HCT116 (cell line): ENCODE measurements at regions not wholly inside any gene's neighbourhood (a gene's known extent, or its start where the extent isn't known, plus 50 kb on each side); places are given as distances from the start of the nearest gene placed in this dataset.

Experiments used
- ATAC-seq: fragments of 200-7000 bp; cut with Tn5 transposase; 2 replicates; pipeline ENCODE4 v1.9.1; 2020; ENCODE audit warnings: mild to moderate bottlenecking, moderate library complexity
- BruUV-seq: library from RNA; stranded (reverse); fragments of 400-500 nt; replicated peaks from 2 replicates; lab custom pipeline; 2021; lab: Mats Ljungman, UMichigan
- CTCF ChIA-PET: fragments of 300-600 bp; sonication (Branson Sonifier 250); formaldehyde crosslinking; loops from one replicate; lab custom pipeline; 2021; ENCODE audit warnings: antibody characterized with exemption; lab: Charles Lee
- POLR2A ChIA-PET: fragments of 300-600, 350-600 bp; sonication (Branson Sonifier 250); formaldehyde crosslinking; loops from one replicate; lab custom pipeline; 2021; ENCODE audit warnings: antibody characterized with exemption; lab: Charles Lee
- RAD21 ChIA-PET, 2 experiments: fragments of 300-600 bp; sonication (Branson Sonifier 250); formaldehyde crosslinking; loops; one replicate each; lab custom pipeline; 2023; ENCODE audit warnings: low total read pairs in 2 of 2; ENCODE audit not compliant: uncharacterized antibody in 2 of 2, unreplicated experiment in 2 of 2, low non-redundant PET in 1 of 2; lab: Charles Lee
- DNase-seq: peaks from one replicate; pipeline ENCODE4 v3.0.0-alpha.2; 2010; ENCODE audit warnings: low read depth, low spot score
- H2AFZ ChIP-seq: fragments of 200-600 bp; shearing (Covaris generic), sonication (generic); 2 replicates; pipeline ENCODE4 v1.6.1; 2017; ENCODE audit warnings: low read depth, mixed run types, mixed read lengths, antibody characterized with exemption, low read length; ENCODE audit not compliant: poor library complexity, severe bottlenecking
- H3K27ac ChIP-seq: 2 replicates; pipeline ENCODE4 v1.5.1; 2012; ENCODE audit warnings: low read depth, low read length
- H3K27me3 ChIP-seq: fragments of 200-600 bp; sonication (generic); 2 replicates; pipeline ENCODE4 v1.6.1; 2016; ENCODE audit warnings: mixed run types, low read length, mixed read lengths; ENCODE audit not compliant: insufficient read depth
- H3K36me3 ChIP-seq, 2 experiments: fragments of 200-500 bp in 1 of 2; fragments of 200-600 bp in 1 of 2; sonication (Bioruptor generic) in 1 of 2; sonication (generic) in 1 of 2; 2 replicates each; pipeline versions ENCODE4 v1.5.1 to v1.6.1; 2014 to 2016; ENCODE audit warnings: low read length in 2 of 2, inconsistent platforms in 1 of 2, mixed read lengths in 1 of 2, mixed run types in 1 of 2; ENCODE audit not compliant: insufficient read depth in 2 of 2, control insufficient read depth in 1 of 2
- H3K4me1 ChIP-seq, 2 experiments: fragments of 200-600 bp in 1 of 2; sonication (generic) in 1 of 2; 2 replicates each; pipeline versions ENCODE4 v1.5.1 to v1.6.1; 2012 to 2017; ENCODE audit warnings: low read length in 2 of 2, inconsistent platforms in 1 of 2, mild to moderate bottlenecking in 1 of 2, mixed read lengths in 1 of 2, mixed run types in 1 of 2, moderate library complexity in 1 of 2; ENCODE audit not compliant: insufficient read depth in 2 of 2, control insufficient read depth in 1 of 2
- H3K4me2 ChIP-seq: fragments of 200-600 bp; sonication (generic); 2 replicates; pipeline ENCODE4 v1.6.1; 2017; ENCODE audit warnings: mixed run types, low read length, mixed read lengths
- H3K4me3 ChIP-seq, 2 experiments: fragments of 200-600 bp in 1 of 2; sonication (generic) in 1 of 2; replicated peaks in 1 of 2; 2 replicates each; pipeline ENCODE4 v1.5.1; 2011 to 2016; ENCODE audit warnings: low read length in 2 of 2, control low read depth in 1 of 2, low read depth in 1 of 2, mild to moderate bottlenecking in 1 of 2, mixed read lengths in 1 of 2, mixed run types in 1 of 2
- H3K79me2 ChIP-seq: fragments of 200-600 bp; sonication (generic); 2 replicates; pipeline ENCODE4 v1.6.1; 2017; ENCODE audit warnings: mild to moderate bottlenecking, mixed run types, low read length, moderate library complexity, mixed read lengths; ENCODE audit not compliant: insufficient read depth
- H3K9ac ChIP-seq: fragments of 200-600 bp; sonication (generic); 2 replicates; pipeline ENCODE4 v1.6.1; 2016; ENCODE audit warnings: low read length, mixed read lengths
- H3K9me2 ChIP-seq: fragments of 200-600 bp; sonication (generic), shearing (Covaris generic); 2 replicates; pipeline ENCODE4 v1.6.1; 2017; ENCODE audit warnings: mixed run types, mild to moderate bottlenecking, moderate library complexity; ENCODE audit not compliant: insufficient read depth
- H3K9me3 ChIP-seq, 2 experiments: fragments of 200-500 bp in 1 of 2; fragments of 200-600 bp in 1 of 2; sonication (Bioruptor generic) in 1 of 2; sonication (generic) in 1 of 2; 2 replicates each; pipeline ENCODE4 v1.6.1; 2014 to 2017; ENCODE audit warnings: low read length in 2 of 2, mixed read lengths in 2 of 2, inconsistent platforms in 1 of 2, low read depth in 1 of 2, mild to moderate bottlenecking in 1 of 2, mixed run types in 1 of 2, moderate library complexity in 1 of 2; ENCODE audit not compliant: control insufficient read depth in 1 of 2, insufficient read depth in 1 of 2
- H4K20me1 ChIP-seq: fragments of 200-600 bp; sonication (generic), shearing (Covaris generic); 2 replicates; pipeline ENCODE4 v1.6.1; 2017; ENCODE audit warnings: mixed run types, mild to moderate bottlenecking, moderate library complexity; ENCODE audit not compliant: insufficient read depth
- CTCF ChIP-seq, 3 experiments: fragments of 200-600 bp in 1 of 3; sonication (generic) in 1 of 3; IDR thresholded peaks in 2 of 3; conservative IDR thresholded peaks in 1 of 3; 2 replicates each; pipeline ENCODE4 v1.5.1; 2012 to 2017; ENCODE audit warnings: low read depth in 2 of 3, low read length in 2 of 3, antibody characterized with exemption in 1 of 3, borderline replicate concordance in 1 of 3, control low read depth in 1 of 3, mild to moderate bottlenecking in 1 of 3, mixed read lengths in 1 of 3, mixed run types in 1 of 3, moderate library complexity in 1 of 3; ENCODE audit not compliant: insufficient read depth in 1 of 3
- EZH2 ChIP-seq: fragments of 200-600 bp; sonication (generic); IDR thresholded peaks from 2 replicates; pipeline ENCODE4 v1.6.1; 2017; ENCODE audit warnings: antibody characterized with exemption, mixed run types
- JUND ChIP-seq: IDR thresholded peaks from 2 replicates; pipeline ENCODE4 v1.6.1; 2012
- MAX ChIP-seq: IDR thresholded peaks from 2 replicates; pipeline ENCODE4 v1.6.1; 2012
- POLR2AphosphoS5 ChIP-seq: IDR thresholded peaks from 2 replicates; pipeline ENCODE4 v1.6.1; 2011; ENCODE audit warnings: mild to moderate bottlenecking, low read depth, low read length, moderate library complexity
- RAD21 ChIP-seq: IDR thresholded peaks from 2 replicates; pipeline ENCODE4 v1.6.1; 2012; ENCODE audit warnings: low read depth, mild to moderate bottlenecking
- SP1 ChIP-seq: IDR thresholded peaks from 2 replicates; pipeline ENCODE4 v1.6.1; 2012; ENCODE audit warnings: low read depth
- SRF ChIP-seq: IDR thresholded peaks from 2 replicates; pipeline ENCODE4 v1.6.1; 2012; ENCODE audit warnings: low read depth
- YY1 ChIP-seq: IDR thresholded peaks from 2 replicates; pipeline ENCODE4 v1.6.1; 2011; ENCODE audit warnings: low read length, low read depth, moderate library complexity, mild to moderate bottlenecking; ENCODE audit not compliant: insufficient replicate concordance; ENCODE audit errors: extremely low read depth
- intact Hi-C: fragments of 100-400 bp; cut with micrococcal nuclease; formaldehyde crosslinking; loops from 2 replicates; pipeline ENCODE4 v1.10.0; 2022
- TF ChIP-seq, protein P1 (sequence below): IDR thresholded peaks from 2 replicates; pipeline ENCODE4 v1.6.1; 2012; ENCODE audit warnings: low read depth

GRCh38 chr17:70763018-70763417 lies 593.7 kb downstream of the KCNJ2 start:
- intact Hi-C loops = loop anchor here (10.0 kb wide), 1 partner anchor 128 kb away; no protein-coding TSS in a partner anchor
- RAD21 ChIA-PET = no interaction called here

More at GRCh38 chr17:70763018-70763417, 593.7 kb downstream of the KCNJ2 start:
- TF ChIP-seq POLR2AphosphoS5 (no peak), SP1 (no peak), YY1 (no peak), SRF (no peak), CTCF (IDR thresholded peaks at IDR 0.05 in 2 of 3, conservative IDR thresholded peaks at IDR 0.05 in 1 of 3; ENCODE audit: borderline replicate concordance in 1 of 3, insufficient read depth in 1 of 3, low read depth in 2 of 3, low read length in 2 of 3) (no peak), RAD21 (no peak), MAX (no peak), JUND (no peak), EZH2 (no peak)
- TF ChIP-seq, protein P1, sequence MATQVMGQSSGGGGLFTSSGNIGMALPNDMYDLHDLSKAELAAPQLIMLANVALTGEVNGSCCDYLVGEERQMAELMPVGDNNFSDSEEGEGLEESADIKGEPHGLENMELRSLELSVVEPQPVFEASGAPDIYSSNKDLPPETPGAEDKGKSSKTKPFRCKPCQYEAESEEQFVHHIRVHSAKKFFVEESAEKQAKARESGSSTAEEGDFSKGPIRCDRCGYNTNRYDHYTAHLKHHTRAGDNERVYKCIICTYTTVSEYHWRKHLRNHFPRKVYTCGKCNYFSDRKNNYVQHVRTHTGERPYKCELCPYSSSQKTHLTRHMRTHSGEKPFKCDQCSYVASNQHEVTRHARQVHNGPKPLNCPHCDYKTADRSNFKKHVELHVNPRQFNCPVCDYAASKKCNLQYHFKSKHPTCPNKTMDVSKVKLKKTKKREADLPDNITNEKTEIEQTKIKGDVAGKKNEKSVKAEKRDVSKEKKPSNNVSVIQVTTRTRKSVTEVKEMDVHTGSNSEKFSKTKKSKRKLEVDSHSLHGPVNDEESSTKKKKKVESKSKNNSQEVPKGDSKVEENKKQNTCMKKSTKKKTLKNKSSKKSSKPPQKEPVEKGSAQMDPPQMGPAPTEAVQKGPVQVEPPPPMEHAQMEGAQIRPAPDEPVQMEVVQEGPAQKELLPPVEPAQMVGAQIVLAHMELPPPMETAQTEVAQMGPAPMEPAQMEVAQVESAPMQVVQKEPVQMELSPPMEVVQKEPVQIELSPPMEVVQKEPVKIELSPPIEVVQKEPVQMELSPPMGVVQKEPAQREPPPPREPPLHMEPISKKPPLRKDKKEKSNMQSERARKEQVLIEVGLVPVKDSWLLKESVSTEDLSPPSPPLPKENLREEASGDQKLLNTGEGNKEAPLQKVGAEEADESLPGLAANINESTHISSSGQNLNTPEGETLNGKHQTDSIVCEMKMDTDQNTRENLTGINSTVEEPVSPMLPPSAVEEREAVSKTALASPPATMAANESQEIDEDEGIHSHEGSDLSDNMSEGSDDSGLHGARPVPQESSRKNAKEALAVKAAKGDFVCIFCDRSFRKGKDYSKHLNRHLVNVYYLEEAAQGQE = no peak
- Histone ChIP-seq H2AFZ (no peak overlapping the region), H3K27ac (no peak overlapping the region), H3K36me3 (no peaks in the 10 kb centered on the region), H3K9me2 (no peaks in the 10 kb centered on the region), H3K4me3 (no peak overlapping the region), H3K79me2 (no peaks in the 10 kb centered on the region), H3K27me3 (no peaks in the 10 kb centered on the region), H4K20me1 (no peaks in the 10 kb centered on the region), H3K4me2 (no peak overlapping the region), H3K4me1 (no peaks in the 10 kb centered on the region), H3K9ac (no peak overlapping the region), H3K9me3 (no peaks in the 10 kb centered on the region)
- DNase-seq (no peak), ATAC-seq (no peak)
- no TSS peak for BruUV-seq
- CTCF ChIA-PET = no interaction called here
- POLR2A ChIA-PET = no interaction called here
